Stomach (tissue), 4 donors: ENCODE measurements at regions not wholly inside any gene's neighbourhood (a gene's known extent, or its start where the extent isn't known, plus 50 kb on each side); places are given as distances from the start of the nearest gene placed in this dataset.

Source experiments
- EP300 ChIP-seq: sonication (generic); formaldehyde crosslinking; IDR thresholded peaks from one replicate; pipeline ENCODE4 v1.6.1; 2017; ENCODE audit warnings: antibody characterized with exemption
- POLR2AphosphoS5 ChIP-seq, 3 donors: sonication (generic); formaldehyde crosslinking; IDR thresholded peaks; one replicate each; pipeline ENCODE4 v1.6.1; 2016; ENCODE audit warnings: antibody characterized with exemption in 3 of 3
- TF ChIP-seq, protein P1 (sequence below), 7 experiments: fragments of 450-650 bp in 4 of 7; fragments of 200-600 bp in 3 of 7; sonication (generic) in 3 of 7; IDR thresholded peaks; one replicate each; pipeline ENCODE4 v1.5.1; 2016 to 2019; ENCODE audit warnings: antibody characterized with exemption in 7 of 7, control low read depth in 2 of 7, mild to moderate bottlenecking in 1 of 7

DNA sequence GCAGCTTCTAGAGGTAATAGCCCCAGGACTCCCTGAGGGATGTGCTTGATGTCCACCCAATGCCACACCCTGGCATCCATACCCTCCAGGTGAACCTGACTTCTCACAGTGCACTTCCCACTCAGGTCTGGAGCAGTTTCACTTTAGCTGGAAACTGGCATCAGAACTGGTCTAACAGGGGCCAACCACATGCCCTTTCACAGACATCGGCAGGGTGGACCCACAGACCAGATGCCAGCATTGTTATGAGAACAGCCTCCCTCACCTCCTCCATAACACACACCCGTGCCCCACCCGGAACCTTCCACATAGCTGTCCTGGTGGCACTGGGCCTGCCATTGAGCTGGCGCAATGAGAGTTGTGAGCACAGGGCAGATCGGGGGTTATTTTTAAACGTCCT lies 77.4 kb upstream of the GPR12 start:
- TF ChIP-seq POLR2AphosphoS5 (IDR thresholded peaks at IDR 0.05) (no peak), EP300 (no peak)
- TF ChIP-seq, protein P1, sequence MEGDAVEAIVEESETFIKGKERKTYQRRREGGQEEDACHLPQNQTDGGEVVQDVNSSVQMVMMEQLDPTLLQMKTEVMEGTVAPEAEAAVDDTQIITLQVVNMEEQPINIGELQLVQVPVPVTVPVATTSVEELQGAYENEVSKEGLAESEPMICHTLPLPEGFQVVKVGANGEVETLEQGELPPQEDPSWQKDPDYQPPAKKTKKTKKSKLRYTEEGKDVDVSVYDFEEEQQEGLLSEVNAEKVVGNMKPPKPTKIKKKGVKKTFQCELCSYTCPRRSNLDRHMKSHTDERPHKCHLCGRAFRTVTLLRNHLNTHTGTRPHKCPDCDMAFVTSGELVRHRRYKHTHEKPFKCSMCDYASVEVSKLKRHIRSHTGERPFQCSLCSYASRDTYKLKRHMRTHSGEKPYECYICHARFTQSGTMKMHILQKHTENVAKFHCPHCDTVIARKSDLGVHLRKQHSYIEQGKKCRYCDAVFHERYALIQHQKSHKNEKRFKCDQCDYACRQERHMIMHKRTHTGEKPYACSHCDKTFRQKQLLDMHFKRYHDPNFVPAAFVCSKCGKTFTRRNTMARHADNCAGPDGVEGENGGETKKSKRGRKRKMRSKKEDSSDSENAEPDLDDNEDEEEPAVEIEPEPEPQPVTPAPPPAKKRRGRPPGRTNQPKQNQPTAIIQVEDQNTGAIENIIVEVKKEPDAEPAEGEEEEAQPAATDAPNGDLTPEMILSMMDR (IDR thresholded peaks at IDR 0.05), result no peak
